Ascending aorta (tissue), 2 donors: ENCODE measurements at regions not wholly inside any gene's neighbourhood (a gene's known extent, or its start where the extent isn't known, plus 50 kb on each side); places are given as distances from the start of the nearest gene placed in this dataset.

Experiments
- DNase-seq, 2 donors: peaks; one replicate each; pipeline ENCODE4 v3.0.0-alpha.2; 2019; ENCODE audit warnings: low spot score in 2 of 2
- H3K27ac ChIP-seq, 2 donors: fragments of 200-600 bp; sonication (generic); one replicate each; pipeline ENCODE4 v1.5.1; 2016 to 2017; ENCODE audit warnings: mild to moderate bottlenecking in 1 of 2
- H3K27me3 ChIP-seq: fragments of 200-600 bp; sonication (generic); one replicate; pipeline ENCODE4 v1.5.1; 2017
- H3K36me3 ChIP-seq, 2 donors: fragments of 200-600 bp; sonication (generic); one replicate each; pipeline ENCODE4 v1.5.1; 2016
- H3K4me1 ChIP-seq, 2 donors: fragments of 200-600 bp; sonication (generic); one replicate each; pipeline ENCODE4 v1.5.1; 2016 to 2017; ENCODE audit warnings: mild to moderate bottlenecking in 1 of 2
- H3K4me3 ChIP-seq, 2 donors: fragments of 200-600 bp; sonication (generic); one replicate each; pipeline ENCODE4 v1.5.1; 2016 to 2017; ENCODE audit warnings: mild to moderate bottlenecking in 1 of 2
- H3K9me3 ChIP-seq, 2 donors: fragments of 200-600 bp; sonication (generic); one replicate each; pipeline ENCODE4 v1.5.1; 2016
- CTCF ChIP-seq, 3 experiments: fragments of 200-600 bp in 2 of 3; fragments of 450-650 bp in 1 of 3; sonication (generic) in 2 of 3; IDR thresholded peaks; one replicate each; pipeline ENCODE4 v1.5.1; 2016 to 2019; ENCODE audit warnings: antibody characterized with exemption in 3 of 3, mild to moderate bottlenecking in 1 of 3, moderate library complexity in 1 of 3
- intact Hi-C: fragments of 100-400 bp; cut with DNase I; formaldehyde crosslinking; loops from one replicate; pipeline ENCODE4 v1.15.1; 2023

GRCh38 chr3:72299321-72299802 is 514.4 kb upstream of the PROK2 start:
- Histone ChIP-seq H3K4me3 (no peak overlapping the region), H3K36me3 (no peaks in the 10 kb centered on the region), H3K27me3 (no peaks in the 10 kb centered on the region), H3K4me1 (no peaks in the 10 kb centered on the region), H3K9me3 (no peaks in the 10 kb centered on the region), H3K27ac (no peak overlapping the region)
- intact Hi-C loops = no loop called here
- TF ChIP-seq CTCF (IDR thresholded peaks at IDR 0.05) = no peak
- DNase-seq = no peak

DNA sequence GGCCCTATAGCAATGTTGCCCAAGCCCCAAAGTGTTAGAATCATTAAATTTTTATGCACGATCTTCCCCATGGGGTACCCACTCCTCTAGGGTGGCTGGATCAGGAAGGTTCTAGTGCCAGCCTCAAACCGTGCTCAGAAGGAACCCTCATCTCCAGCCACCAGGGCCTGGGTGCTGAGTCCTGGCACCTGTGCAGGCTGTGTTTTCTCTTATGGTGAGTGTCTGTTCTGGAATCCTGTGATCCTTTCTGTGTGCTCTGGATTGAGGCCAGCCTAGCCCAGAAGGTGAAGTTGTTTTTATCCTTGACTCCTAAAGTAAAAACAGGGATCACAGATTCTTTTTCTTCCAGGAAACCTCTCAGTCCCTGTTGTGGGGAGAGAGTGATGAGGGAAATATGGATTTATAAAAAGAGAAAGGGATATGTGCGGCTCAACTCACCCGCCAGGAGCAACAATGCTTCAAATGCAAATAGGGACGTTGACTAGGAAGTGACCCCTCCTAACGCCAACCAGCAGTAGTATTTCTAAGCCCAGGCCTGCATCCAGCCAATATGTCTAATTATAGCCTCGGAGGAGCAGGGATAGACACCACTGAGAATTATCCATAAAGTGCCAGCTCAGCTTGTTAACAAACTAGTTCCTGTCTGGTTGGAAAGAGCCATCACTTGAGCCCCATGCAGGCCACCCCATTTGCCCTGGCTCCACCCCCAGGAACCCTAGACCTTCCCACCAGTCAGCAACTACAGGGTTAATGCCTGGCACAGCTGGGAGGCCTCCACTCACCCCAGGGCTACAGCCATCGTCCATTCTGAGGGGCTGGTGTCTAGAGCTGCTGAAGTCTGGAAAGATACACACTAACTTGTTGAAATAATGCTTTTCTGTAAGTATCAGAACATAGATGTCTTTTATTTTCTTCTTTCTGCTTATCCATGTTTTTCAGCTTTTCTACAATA is 513.5 kb upstream of the PROK2 start:
- no peak overlapping the region for H3K27ac ChIP-seq
- H3K36me3 ChIP-seq = no peaks in the 10 kb centered on the region
- intact Hi-C loops = no loop called here
- H3K27me3 ChIP-seq = no peaks in the 10 kb centered on the region
- no peak for TF ChIP-seq CTCF (IDR thresholded peaks at IDR 0.05)
- DNase-seq = no peak
- no peaks in the 10 kb centered on the region for H3K4me1 ChIP-seq
- H3K9me3 ChIP-seq = no peaks in the 10 kb centered on the region
- no peak overlapping the region for H3K4me3 ChIP-seq

DNA sequence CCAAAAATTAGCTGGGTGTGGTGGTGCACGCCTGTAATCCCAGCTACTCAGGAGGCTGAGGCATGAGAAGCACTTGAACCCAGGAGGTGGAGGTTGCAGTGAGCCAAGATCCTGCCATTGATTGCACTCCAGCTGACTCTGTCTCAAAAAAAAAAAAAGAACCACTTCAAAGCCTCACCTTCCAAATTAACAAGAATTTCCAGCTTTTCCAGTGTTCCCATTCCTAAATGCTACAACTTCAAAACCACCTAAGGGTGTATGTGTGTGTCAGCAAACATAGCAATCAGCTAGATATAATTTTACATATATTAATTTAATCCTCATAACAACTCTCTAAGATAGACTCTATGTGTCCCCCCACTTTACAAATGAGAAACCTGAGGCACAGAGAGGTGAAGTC is 512.5 kb upstream of the PROK2 start:
- no peak for TF ChIP-seq CTCF (IDR thresholded peaks at IDR 0.05)
- intact Hi-C loops = no loop called here
- H3K4me1 ChIP-seq = no peaks in the 10 kb centered on the region
- DNase-seq = no peak
- no peak overlapping the region for H3K27ac ChIP-seq
- H3K4me3 ChIP-seq = no peak overlapping the region
- no peaks in the 10 kb centered on the region for H3K9me3 ChIP-seq
- H3K27me3 ChIP-seq = no peaks in the 10 kb centered on the region
- no peaks in the 10 kb centered on the region for H3K36me3 ChIP-seq

DNA sequence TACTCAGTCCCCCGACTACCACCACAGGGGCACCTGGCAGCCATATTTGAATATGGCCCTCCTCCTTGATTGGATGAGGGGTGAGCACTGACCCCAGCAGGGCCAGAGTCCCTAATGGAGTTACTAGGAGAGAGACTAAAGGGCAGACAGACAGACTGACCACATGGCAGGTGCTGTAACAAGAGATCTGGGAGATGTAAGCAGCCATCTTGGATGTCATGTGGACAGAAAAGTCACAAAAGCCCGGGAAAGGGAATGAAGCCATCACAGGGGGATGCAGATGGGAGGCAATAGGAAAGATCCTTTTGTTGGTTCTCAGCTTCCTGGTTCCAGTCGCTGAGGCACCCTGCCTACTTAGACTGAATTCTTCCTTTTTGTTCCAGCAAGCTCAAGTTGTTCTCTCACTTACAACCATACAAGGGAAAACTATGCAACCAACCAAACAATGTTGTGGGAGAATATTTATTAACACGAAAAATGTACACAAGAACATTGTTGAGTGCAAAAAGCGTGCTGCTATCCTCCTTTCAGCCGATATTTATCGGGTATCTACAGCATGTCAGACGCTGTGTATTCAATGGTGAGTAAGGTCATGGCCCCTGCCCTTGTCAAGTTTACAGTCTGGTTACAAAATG is 511.6 kb upstream of the PROK2 start:
- intact Hi-C loops = no loop called here
- DNase-seq = no peak
- no peak overlapping the region for H3K4me3 ChIP-seq
- no peaks in the 10 kb centered on the region for H3K36me3 ChIP-seq
- no peak overlapping the region for H3K27ac ChIP-seq
- TF ChIP-seq CTCF (IDR thresholded peaks at IDR 0.05) = no peak
- H3K27me3 ChIP-seq = no peaks in the 10 kb centered on the region
- H3K9me3 ChIP-seq = no peaks in the 10 kb centered on the region
- H3K4me1 ChIP-seq = no peaks in the 10 kb centered on the region

GRCh38 chr3:72295962-72296450 is 511.1 kb upstream of the PROK2 start:
- H3K27me3 ChIP-seq = no peaks in the 10 kb centered on the region
- no peak for TF ChIP-seq CTCF (IDR thresholded peaks at IDR 0.05)
- no peaks in the 10 kb centered on the region for H3K36me3 ChIP-seq
- no peak for DNase-seq
- intact Hi-C loops = no loop called here
- no peaks in the 10 kb centered on the region for H3K9me3 ChIP-seq
- no peaks in the 10 kb centered on the region for H3K4me1 ChIP-seq
- no peak overlapping the region for H3K4me3 ChIP-seq
- no peak overlapping the region for H3K27ac ChIP-seq
